A673 (cell line): ENCODE measurements at regions not wholly inside any gene's neighbourhood (a gene's known extent, or its start where the extent isn't known, plus 50 kb on each side); places are given as distances from the start of the nearest gene placed in this dataset.
"Not testable (repeated sequence)": the region's sequence is repeated elsewhere in the genome, so short reads cannot be mapped to it uniquely, and the experiment has no call there.

Experiments used
- EZH2 ChIP-seq: fragments of 200-600 bp; sonication (generic); IDR thresholded peaks from 2 replicates; pipeline ENCODE4 v1.6.1; 2017; ENCODE audit warnings: borderline replicate concordance, low read depth, mild to moderate bottlenecking, mixed read lengths, antibody characterized with exemption, low read length; ENCODE audit not compliant: poor library complexity, severe bottlenecking
- TF ChIP-seq, protein P1 (sequence below): fragments of 300-800, 200-600 bp; sonication (generic); conservative IDR thresholded peaks from 2 replicates; pipeline ENCODE4 v1.5.1; 2017; ENCODE audit warnings: low read depth, mild to moderate bottlenecking, antibody characterized with exemption, low read length, moderate library complexity, mixed read lengths

DNA sequence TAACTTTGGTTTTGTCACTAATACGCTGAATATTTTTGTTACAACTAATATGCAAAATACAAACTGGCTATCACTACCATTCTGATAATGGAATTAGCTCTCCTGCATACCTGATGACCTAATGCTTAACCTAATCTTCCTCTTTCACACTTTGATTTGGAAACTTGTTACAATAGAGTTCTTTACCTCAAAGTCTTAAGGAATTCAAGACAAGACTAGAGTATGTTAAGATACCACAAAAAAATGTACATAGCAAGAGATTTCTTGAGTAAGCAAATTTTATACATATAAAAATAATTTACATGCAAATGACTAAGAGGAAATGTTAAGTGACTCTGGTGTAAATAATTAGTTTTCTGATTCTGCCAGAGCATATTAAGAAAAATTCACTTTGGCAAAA is 1515.7 kb upstream of the TPTE start:
- TF ChIP-seq, protein P1, sequence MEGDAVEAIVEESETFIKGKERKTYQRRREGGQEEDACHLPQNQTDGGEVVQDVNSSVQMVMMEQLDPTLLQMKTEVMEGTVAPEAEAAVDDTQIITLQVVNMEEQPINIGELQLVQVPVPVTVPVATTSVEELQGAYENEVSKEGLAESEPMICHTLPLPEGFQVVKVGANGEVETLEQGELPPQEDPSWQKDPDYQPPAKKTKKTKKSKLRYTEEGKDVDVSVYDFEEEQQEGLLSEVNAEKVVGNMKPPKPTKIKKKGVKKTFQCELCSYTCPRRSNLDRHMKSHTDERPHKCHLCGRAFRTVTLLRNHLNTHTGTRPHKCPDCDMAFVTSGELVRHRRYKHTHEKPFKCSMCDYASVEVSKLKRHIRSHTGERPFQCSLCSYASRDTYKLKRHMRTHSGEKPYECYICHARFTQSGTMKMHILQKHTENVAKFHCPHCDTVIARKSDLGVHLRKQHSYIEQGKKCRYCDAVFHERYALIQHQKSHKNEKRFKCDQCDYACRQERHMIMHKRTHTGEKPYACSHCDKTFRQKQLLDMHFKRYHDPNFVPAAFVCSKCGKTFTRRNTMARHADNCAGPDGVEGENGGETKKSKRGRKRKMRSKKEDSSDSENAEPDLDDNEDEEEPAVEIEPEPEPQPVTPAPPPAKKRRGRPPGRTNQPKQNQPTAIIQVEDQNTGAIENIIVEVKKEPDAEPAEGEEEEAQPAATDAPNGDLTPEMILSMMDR = not testable (repeated sequence)
- TF ChIP-seq EZH2 = not testable (repeated sequence)
